Left ventricle myocardium inferior (tissue), 1 donor: ENCODE measurements at regions not wholly inside any gene's neighbourhood (a gene's known extent, or its start where the extent isn't known, plus 50 kb on each side); places are given as distances from the start of the nearest gene placed in this dataset.

Source experiments
- DNase-seq: peaks from one replicate; pipeline ENCODE4 v3.0.0-alpha.2; 2020
- H3K27ac ChIP-seq: fragments of 200-600 bp; replicated peaks from 2 replicates; pipeline ENCODE4 v1.8.0; 2021
- H3K27me3 ChIP-seq: fragments of 200-600 bp; 2 replicates; pipeline ENCODE4 v1.8.0; 2021; ENCODE audit warnings: low read depth
- H3K36me3 ChIP-seq: fragments of 200-600 bp; 2 replicates; pipeline ENCODE4 v1.8.0; 2021
- H3K4me1 ChIP-seq: fragments of 200-600 bp; 2 replicates; pipeline ENCODE4 v1.8.0; 2021
- H3K4me3 ChIP-seq: fragments of 200-600 bp; 2 replicates; pipeline ENCODE4 v1.8.0; 2021; ENCODE audit warnings: mild to moderate bottlenecking, moderate library complexity
- H3K9me3 ChIP-seq: fragments of 200-600 bp; replicated peaks from 2 replicates; pipeline ENCODE4 v1.8.0; 2021
- CTCF ChIP-seq: fragments of 200-600 bp; IDR thresholded peaks from 2 replicates; pipeline ENCODE4 v1.8.0; 2021; ENCODE audit warnings: antibody characterized with exemption, mild to moderate bottlenecking, borderline replicate concordance
- intact Hi-C: fragments of 100-400 bp; cut with micrococcal nuclease; formaldehyde crosslinking; loops from one replicate; pipeline ENCODE4 v1.11.0; 2022
- donor health status: DM: no; HTN: yes; CAD: no; lungs with severe emphysema.

DNA sequence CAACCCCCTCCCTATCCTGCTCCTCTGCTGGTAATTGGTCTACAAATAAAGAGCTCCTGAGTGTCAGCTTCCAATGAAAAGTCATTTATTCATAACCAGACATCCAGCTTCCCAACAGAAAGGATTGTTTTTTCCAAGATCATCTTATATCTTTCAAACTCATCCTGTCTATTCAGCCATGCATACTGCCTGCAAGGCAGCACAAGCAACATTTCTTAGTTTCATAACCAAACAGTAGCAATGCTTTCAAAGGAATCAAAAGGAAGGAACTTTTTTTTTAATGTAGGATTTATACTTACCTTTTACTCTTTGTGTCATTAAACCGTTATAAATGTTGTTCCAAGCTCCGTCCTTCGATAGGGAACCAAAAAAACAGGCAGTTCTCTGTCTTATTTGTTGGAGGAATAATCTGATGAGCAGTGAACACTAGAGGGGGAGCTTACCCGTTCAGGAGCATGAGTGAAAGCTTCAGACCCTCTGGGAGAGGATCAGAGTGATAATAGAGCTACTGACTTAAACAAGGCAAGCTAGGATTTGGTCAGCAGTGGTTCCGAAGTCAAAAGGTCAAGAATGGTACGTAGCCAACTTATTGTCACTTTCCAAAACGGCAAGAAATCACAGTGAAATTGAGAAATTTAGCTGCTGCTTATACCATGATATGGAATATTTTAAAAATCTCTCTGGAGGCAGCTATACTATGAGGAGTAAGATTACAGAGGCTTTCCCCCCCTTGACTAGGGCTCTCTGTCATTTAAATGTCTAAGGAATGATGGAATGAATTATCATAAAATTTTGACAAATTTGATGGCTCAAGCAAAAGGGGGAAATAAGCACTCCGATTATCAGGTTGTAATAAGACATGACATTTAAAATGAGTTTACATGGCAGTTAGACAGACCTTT lies 892.9 kb downstream of the NR2F1-AS1 start:
- Histone ChIP-seq H3K4me3 (no peak overlapping the region), H3K27me3 (no peaks in the 10 kb centered on the region), H3K4me1 (no peaks in the 10 kb centered on the region), H3K27ac (no peak overlapping the region), H3K36me3 (no peaks in the 10 kb centered on the region), H3K9me3 (peaks cover 12% of the 10 kb centered on the region)
- TF ChIP-seq CTCF: peak; percentile 35
- intact Hi-C loops: no loop called here
- DNase-seq: no peak

DNA sequence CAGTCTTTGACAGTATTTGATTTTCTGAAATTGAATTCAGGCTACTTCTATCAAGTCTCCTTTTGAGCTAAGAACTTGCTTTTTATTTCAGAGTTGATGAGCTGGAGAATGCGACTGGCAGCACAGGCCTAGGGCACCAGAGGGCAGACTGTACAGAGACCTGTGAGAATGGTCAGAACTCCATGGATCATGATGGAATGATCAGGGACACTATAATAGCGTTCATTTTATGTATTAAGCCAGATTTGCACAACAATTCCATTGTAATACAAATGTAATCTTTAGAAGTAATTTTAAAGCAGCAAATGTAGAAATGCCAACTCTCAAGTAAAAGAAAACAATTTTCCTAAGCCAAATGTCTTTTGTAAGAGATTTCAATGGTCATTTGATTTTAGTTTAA lies 902.4 kb downstream of the NR2F1-AS1 start:
- Histone ChIP-seq H3K27me3 (no peaks in the 10 kb centered on the region), H3K4me3 (no peak overlapping the region), H3K9me3 (no peaks in the 10 kb centered on the region), H3K27ac (no peak overlapping the region), H3K36me3 (no peaks in the 10 kb centered on the region), H3K4me1 (no peaks in the 10 kb centered on the region)
- TF ChIP-seq CTCF: peak; percentile 30
- DNase-seq: no peak
- intact Hi-C loops: no loop called here

GRCh38 chr5:92676215-92677165 lies 904.5 kb downstream of the NR2F1-AS1 start:
- no peak for TF ChIP-seq CTCF
- Histone ChIP-seq H3K9me3 (no peaks in the 10 kb centered on the region), H3K4me3 (no peak overlapping the region), H3K27me3 (no peaks in the 10 kb centered on the region), H3K4me1 (no peaks in the 10 kb centered on the region), H3K36me3 (no peaks in the 10 kb centered on the region), H3K27ac (no peak overlapping the region)
- intact Hi-C loops: no loop called here
- DNase-seq: no peak

DNA sequence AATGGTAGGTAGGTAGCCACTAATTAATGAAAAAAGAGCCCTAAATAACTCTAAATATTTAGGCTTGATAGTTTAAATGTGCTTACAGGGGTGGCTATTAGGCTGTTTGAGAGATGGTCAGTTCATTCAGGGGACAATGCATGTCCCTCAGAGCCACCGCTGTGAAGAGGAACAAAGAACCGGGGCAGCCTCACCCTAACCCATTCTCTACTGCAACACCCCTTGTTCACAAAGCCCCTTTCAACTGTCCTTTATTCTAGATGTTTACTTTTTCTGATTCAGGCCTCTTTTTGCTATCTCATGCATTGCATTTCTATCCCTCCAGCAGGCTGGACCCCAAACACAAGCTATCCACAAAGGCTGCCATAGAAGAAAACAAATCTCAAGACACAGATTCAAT lies 906.7 kb downstream of the NR2F1-AS1 start:
- Histone ChIP-seq H3K27me3 (no peaks in the 10 kb centered on the region), H3K4me3 (no peak overlapping the region), H3K36me3 (no peaks in the 10 kb centered on the region), H3K27ac (no peak overlapping the region), H3K9me3 (no peaks in the 10 kb centered on the region), H3K4me1 (no peaks in the 10 kb centered on the region)
- DNase-seq: no peak
- no peak for TF ChIP-seq CTCF
- intact Hi-C loops: no loop called here

DNA sequence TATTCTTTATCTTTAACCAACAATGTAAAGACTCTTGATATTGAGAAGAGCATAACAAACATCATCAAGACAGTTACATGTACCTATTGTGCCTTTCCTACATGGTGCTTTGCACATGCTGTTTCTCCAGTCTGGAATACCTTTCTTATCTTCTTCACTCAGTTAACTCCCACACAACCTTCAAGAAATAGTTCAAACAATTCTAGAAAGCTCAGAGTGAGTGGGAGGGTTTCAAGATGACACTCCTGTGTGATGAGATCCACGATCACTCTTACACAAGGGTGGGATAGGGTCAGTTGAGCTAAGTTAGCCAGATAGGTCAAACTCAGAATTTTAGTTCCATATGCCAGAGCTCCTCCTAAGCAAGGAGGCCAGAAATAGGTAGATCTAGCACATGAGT lies 915.5 kb downstream of the NR2F1-AS1 start:
- intact Hi-C loops: no loop called here

More for the DNA sequence above, 915.5 kb downstream of the NR2F1-AS1 start:
- H3K27ac ChIP-seq: no peak overlapping the region
- TF ChIP-seq CTCF: no peak
- no peaks in the 10 kb centered on the region for H3K9me3 ChIP-seq
- no peaks in the 10 kb centered on the region for H3K4me1 ChIP-seq
- no peaks in the 10 kb centered on the region for H3K27me3 ChIP-seq
- no peak for DNase-seq
- no peaks in the 10 kb centered on the region for H3K36me3 ChIP-seq
- no peak overlapping the region for H3K4me3 ChIP-seq
